Ascending aorta (tissue), 2 donors: ENCODE measurements at regions not wholly inside any gene's neighbourhood (a gene's known extent, or its start where the extent isn't known, plus 50 kb on each side); places are given as distances from the start of the nearest gene placed in this dataset.

Experiments
- DNase-seq, 2 donors: peaks; one replicate each; pipeline ENCODE4 v3.0.0-alpha.2; 2019; ENCODE audit warnings: low spot score in 2 of 2
- H3K27ac ChIP-seq, 2 donors: fragments of 200-600 bp; sonication (generic); one replicate each; pipeline ENCODE4 v1.5.1; 2016 to 2017; ENCODE audit warnings: mild to moderate bottlenecking in 1 of 2
- H3K27me3 ChIP-seq: fragments of 200-600 bp; sonication (generic); one replicate; pipeline ENCODE4 v1.5.1; 2017
- H3K36me3 ChIP-seq, 2 donors: fragments of 200-600 bp; sonication (generic); one replicate each; pipeline ENCODE4 v1.5.1; 2016
- H3K4me1 ChIP-seq, 2 donors: fragments of 200-600 bp; sonication (generic); one replicate each; pipeline ENCODE4 v1.5.1; 2016 to 2017; ENCODE audit warnings: mild to moderate bottlenecking in 1 of 2
- H3K4me3 ChIP-seq, 2 donors: fragments of 200-600 bp; sonication (generic); one replicate each; pipeline ENCODE4 v1.5.1; 2016 to 2017; ENCODE audit warnings: mild to moderate bottlenecking in 1 of 2
- H3K9me3 ChIP-seq, 2 donors: fragments of 200-600 bp; sonication (generic); one replicate each; pipeline ENCODE4 v1.5.1; 2016
- intact Hi-C: fragments of 100-400 bp; cut with DNase I; formaldehyde crosslinking; loops from one replicate; pipeline ENCODE4 v1.15.1; 2023
- TF ChIP-seq, protein P1 (sequence below), 3 experiments: fragments of 200-600 bp in 2 of 3; fragments of 450-650 bp in 1 of 3; sonication (generic) in 2 of 3; IDR thresholded peaks; one replicate each; pipeline ENCODE4 v1.5.1; 2016 to 2019; ENCODE audit warnings: antibody characterized with exemption in 3 of 3, mild to moderate bottlenecking in 1 of 3, moderate library complexity in 1 of 3

DNA sequence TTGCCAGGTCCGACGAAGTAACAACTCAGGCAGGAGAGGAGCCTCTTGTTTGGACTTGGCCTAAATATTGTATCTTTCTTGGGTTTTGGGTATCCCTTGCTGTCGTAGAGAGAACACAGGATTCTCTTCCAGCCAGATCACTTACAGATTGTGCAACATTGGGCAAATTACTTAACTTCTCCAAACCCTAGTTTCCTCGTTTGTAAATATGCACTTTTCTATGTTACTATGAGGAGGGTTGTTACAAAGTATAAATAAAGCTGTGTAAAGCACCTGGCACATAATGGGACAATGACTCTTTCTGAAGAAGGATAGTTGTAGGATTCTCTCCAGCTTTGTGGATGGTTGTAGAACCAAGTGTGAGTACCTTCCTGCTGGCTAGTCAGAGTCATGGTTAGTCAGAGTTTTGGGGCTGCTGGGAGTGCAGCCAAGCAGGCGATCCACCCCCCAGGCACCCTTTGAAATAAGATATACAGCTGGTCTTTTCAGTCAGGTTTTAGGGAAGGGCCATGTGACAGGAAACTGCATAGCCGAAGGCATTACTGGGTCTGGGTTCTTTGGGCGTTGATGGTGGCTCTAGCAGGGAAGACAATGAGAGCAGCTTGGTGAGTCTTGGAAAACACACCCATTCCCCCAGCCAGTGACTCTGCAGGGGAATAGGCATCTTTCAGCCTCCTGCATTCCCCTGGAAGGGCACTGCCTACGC, 49.9 kb upstream of the GDNF start:
- Histone ChIP-seq H3K27me3 (no peaks in the 10 kb centered on the region), H3K4me1 (no peaks in the 10 kb centered on the region), H3K4me3 (no peak overlapping the region), H3K36me3 (no peaks in the 10 kb centered on the region), H3K9me3 (no peaks in the 10 kb centered on the region), H3K27ac (no peak overlapping the region)
- no peak for DNase-seq
- intact Hi-C loops, result no loop called here
- TF ChIP-seq, protein P1, sequence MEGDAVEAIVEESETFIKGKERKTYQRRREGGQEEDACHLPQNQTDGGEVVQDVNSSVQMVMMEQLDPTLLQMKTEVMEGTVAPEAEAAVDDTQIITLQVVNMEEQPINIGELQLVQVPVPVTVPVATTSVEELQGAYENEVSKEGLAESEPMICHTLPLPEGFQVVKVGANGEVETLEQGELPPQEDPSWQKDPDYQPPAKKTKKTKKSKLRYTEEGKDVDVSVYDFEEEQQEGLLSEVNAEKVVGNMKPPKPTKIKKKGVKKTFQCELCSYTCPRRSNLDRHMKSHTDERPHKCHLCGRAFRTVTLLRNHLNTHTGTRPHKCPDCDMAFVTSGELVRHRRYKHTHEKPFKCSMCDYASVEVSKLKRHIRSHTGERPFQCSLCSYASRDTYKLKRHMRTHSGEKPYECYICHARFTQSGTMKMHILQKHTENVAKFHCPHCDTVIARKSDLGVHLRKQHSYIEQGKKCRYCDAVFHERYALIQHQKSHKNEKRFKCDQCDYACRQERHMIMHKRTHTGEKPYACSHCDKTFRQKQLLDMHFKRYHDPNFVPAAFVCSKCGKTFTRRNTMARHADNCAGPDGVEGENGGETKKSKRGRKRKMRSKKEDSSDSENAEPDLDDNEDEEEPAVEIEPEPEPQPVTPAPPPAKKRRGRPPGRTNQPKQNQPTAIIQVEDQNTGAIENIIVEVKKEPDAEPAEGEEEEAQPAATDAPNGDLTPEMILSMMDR (IDR thresholded peaks at IDR 0.05), result no peak
